ENCODE measurements at regions not wholly inside any gene's neighbourhood (a gene's known extent, or its start where the extent isn't known, plus 50 kb on each side); places are given as distances from the start of the nearest gene placed in this dataset.

GRCh38 chr1:31509124-31510072 is 66.9 kb upstream of the TINAGL1 start (continued):
- TF ChIP-seq ISX (CRISPR knock-in tag; conservative IDR thresholded peaks at IDR 0.05) = no peak
- TF ChIP-seq ZMYM3 (CRISPR knock-in tag; IDR thresholded peaks at IDR 0.05) = peak; percentile 77; the same call in 1 of the 2 replicates
- TF ChIP-seq ZNF331 (CRISPR knock-in tag; IDR thresholded peaks at IDR 0.05) = peak; percentile 88
- TF ChIP-seq CREM (IDR thresholded peaks at IDR 0.05) = peak; percentile 40; the same call in 1 of the 2 replicates
- TF ChIP-seq CREM (CRISPR knock-in tag; IDR thresholded peaks at IDR 0.05) = no peak
- TF ChIP-seq JUN (CRISPR knock-in tag; IDR thresholded peaks at IDR 0.05) = peak; percentile 74; the same call in 1 of the 2 replicates
- no peak for TF ChIP-seq ZNF234 (CRISPR knock-in tag; conservative IDR thresholded peaks at IDR 0.05)
- TF ChIP-seq CBX5 (CRISPR knock-in tag; IDR thresholded peaks at IDR 0.05; ENCODE audit: borderline replicate concordance) = no peak
- TF ChIP-seq PHF8 (CRISPR knock-in tag; IDR thresholded peaks at IDR 0.05) = peak; percentile 45
- no peak for TF ChIP-seq SIX4 (CRISPR knock-in tag; IDR thresholded peaks at IDR 0.05)
- TF ChIP-seq TBP (CRISPR knock-in tag; IDR thresholded peaks at IDR 0.05) = no peak
- TF ChIP-seq ZNF557 (CRISPR knock-in tag; IDR thresholded peaks at IDR 0.05) = no peak
- TF ChIP-seq HNRNPK (IDR thresholded peaks at IDR 0.05; ENCODE audit: low read depth, low read length, poor library complexity, severe bottlenecking) = no peak
- TF ChIP-seq SMAD9 (CRISPR knock-in tag; IDR thresholded peaks at IDR 0.05) = no peak
- TF ChIP-seq RAD51 (IDR thresholded peaks at IDR 0.05; ENCODE audit: borderline replicate concordance) = no peak
- peak; percentile 49; the same call in 1 of the 2 replicates for TF ChIP-seq TAF1 (CRISPR knock-in tag; IDR thresholded peaks at IDR 0.05)
- TF ChIP-seq ZNF780A (CRISPR knock-in tag; IDR thresholded peaks at IDR 0.05) = no peak
- no peak for TF ChIP-seq GLMP (CRISPR knock-in tag; IDR thresholded peaks at IDR 0.05; ENCODE audit: borderline replicate concordance)
- no peak for TF ChIP-seq MNT (IDR thresholded peaks at IDR 0.05)
- TF ChIP-seq HNRNPL (IDR thresholded peaks at IDR 0.05; ENCODE audit: low read depth, low read length) = 0 out of 2 replicates have a peak, but pooled peaks have one; percentile 47
- TF ChIP-seq FLYWCH1 (CRISPR knock-in tag; IDR thresholded peaks at IDR 0.05) = no peak
- no peak for TF ChIP-seq NFIB (CRISPR knock-in tag; IDR thresholded peaks at IDR 0.05; ENCODE audit: borderline replicate concordance)
- TF ChIP-seq PLRG1 (conservative IDR thresholded peaks at IDR 0.05) = no peak
- peak; percentile 83; the same call in 1 of the 2 replicates for TF ChIP-seq HMG20A (CRISPR knock-in tag; IDR thresholded peaks at IDR 0.05; ENCODE audit: borderline replicate concordance)
- TF ChIP-seq TBX2 (CRISPR knock-in tag; IDR thresholded peaks at IDR 0.05; ENCODE audit: borderline replicate concordance) = peak; percentile 94
- TF ChIP-seq NFE2L1 (CRISPR knock-in tag; IDR thresholded peaks at IDR 0.05; ENCODE audit: borderline replicate concordance) = peak; percentile 52; the same call in 1 of the 2 replicates
- TF ChIP-seq ZNF572 (CRISPR knock-in tag; IDR thresholded peaks at IDR 0.05) = no peak; the same call in 1 of the 2 replicates
- TF ChIP-seq ZFP91 (CRISPR knock-in tag; IDR thresholded peaks at IDR 0.05; ENCODE audit: borderline replicate concordance) = peak; percentile 64
- TF ChIP-seq ZBTB7B (CRISPR knock-in tag; IDR thresholded peaks at IDR 0.05) = peak; percentile 77

Measured in HepG2 (cell line).